Neural crest cell (in vitro differentiated cells): ENCODE measurements at regions not wholly inside any gene's neighbourhood (a gene's known extent, or its start where the extent isn't known, plus 50 kb on each side); places are given as distances from the start of the nearest gene placed in this dataset.

Source experiments
- DNase-seq: peaks from one replicate; pipeline ENCODE4 v3.0.0; 2021; ENCODE audit warnings: low read depth, mixed read lengths, low spot score
- H3K27ac Mint-ChIP-seq: one replicate; pipeline ENCODE4 v1.8.0; 2021; ENCODE audit warnings: mild to moderate bottlenecking, mixed read lengths; ENCODE audit not compliant: unreplicated experiment
- H3K27me3 Mint-ChIP-seq: 2 replicates; pipeline ENCODE4 v1.8.0; 2021; ENCODE audit warnings: low read depth, mild to moderate bottlenecking, mixed read lengths
- H3K36me3 Mint-ChIP-seq: 2 replicates; pipeline ENCODE4 v1.8.0; 2021; ENCODE audit warnings: low read depth, mild to moderate bottlenecking, mixed read lengths
- H3K4me1 Mint-ChIP-seq: 2 replicates; pipeline ENCODE4 v1.8.0; 2021; ENCODE audit warnings: mixed read lengths
- H3K4me3 Mint-ChIP-seq: one replicate; pipeline ENCODE4 v1.8.0; 2021; ENCODE audit warnings: mild to moderate bottlenecking, mixed read lengths
- H3K9me3 Mint-ChIP-seq: 2 replicates; pipeline ENCODE4 v1.8.0; 2021; ENCODE audit warnings: mixed read lengths
- TF ChIP-seq, protein P1 (sequence below): fragments of 200-600 bp; sonication (generic); conservative IDR thresholded peaks from 2 replicates; pipeline ENCODE4 v1.5.0; 2021; ENCODE audit warnings: antibody characterized with exemption, mild to moderate bottlenecking

DNA sequence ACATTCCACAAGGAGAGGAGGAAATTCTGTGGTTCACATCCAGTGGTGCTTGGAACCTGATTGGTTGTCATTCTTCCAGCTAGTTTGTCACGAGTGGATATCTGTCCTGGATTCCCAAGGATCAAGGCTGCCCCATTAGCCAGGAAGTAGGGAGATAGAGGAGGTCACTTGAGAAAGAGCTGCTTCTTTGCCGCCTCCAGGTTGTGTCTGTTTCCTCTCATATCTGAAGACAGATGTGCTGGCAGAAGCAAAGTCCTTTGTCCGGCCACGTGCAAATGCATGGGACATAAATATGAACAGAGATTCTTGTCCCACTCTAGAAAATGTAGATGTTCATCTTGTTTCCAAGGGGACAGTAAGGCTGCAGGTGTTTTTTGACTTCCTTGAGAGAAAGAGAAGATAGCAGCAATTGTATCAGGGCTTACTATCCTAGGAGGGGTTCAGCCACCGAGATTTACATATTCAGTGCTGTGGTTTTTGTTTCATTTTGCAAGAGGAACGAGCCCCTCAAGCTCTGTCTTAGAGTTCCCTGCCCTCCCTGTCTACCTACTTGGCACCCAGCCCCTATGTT lies 174.4 kb downstream of the RPIA start:
- no peaks in the 10 kb centered on the region for H3K4me1 Mint-ChIP-seq
- H3K27ac Mint-ChIP-seq = no peak overlapping the region
- peaks cover 16% of the 10 kb centered on the region for H3K9me3 Mint-ChIP-seq
- no peak for DNase-seq
- peaks cover 1% of the 10 kb centered on the region for H3K36me3 Mint-ChIP-seq
- TF ChIP-seq, protein P1, sequence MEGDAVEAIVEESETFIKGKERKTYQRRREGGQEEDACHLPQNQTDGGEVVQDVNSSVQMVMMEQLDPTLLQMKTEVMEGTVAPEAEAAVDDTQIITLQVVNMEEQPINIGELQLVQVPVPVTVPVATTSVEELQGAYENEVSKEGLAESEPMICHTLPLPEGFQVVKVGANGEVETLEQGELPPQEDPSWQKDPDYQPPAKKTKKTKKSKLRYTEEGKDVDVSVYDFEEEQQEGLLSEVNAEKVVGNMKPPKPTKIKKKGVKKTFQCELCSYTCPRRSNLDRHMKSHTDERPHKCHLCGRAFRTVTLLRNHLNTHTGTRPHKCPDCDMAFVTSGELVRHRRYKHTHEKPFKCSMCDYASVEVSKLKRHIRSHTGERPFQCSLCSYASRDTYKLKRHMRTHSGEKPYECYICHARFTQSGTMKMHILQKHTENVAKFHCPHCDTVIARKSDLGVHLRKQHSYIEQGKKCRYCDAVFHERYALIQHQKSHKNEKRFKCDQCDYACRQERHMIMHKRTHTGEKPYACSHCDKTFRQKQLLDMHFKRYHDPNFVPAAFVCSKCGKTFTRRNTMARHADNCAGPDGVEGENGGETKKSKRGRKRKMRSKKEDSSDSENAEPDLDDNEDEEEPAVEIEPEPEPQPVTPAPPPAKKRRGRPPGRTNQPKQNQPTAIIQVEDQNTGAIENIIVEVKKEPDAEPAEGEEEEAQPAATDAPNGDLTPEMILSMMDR = no peak
- H3K27me3 Mint-ChIP-seq = no peaks in the 10 kb centered on the region
- no peak overlapping the region for H3K4me3 Mint-ChIP-seq

GRCh38 chr2:88866756-88867155 lies 175.3 kb downstream of the RPIA start:
- Mint-ChIP-seq H3K9me3 (peaks cover 18% of the 10 kb centered on the region), H3K27ac (no peak overlapping the region)

GRCh38 chr2:88868861-88869260 lies 177.4 kb downstream of the RPIA start:
- Mint-ChIP-seq H3K27ac (no peak overlapping the region), H3K27me3 (no peaks in the 10 kb centered on the region)

More at GRCh38 chr2:88866756-88867155, 175.3 kb downstream of the RPIA start:
- Mint-ChIP-seq H3K4me3 (no peak overlapping the region), H3K27me3 (no peaks in the 10 kb centered on the region), H3K36me3 (no peaks in the 10 kb centered on the region), H3K4me1 (no peaks in the 10 kb centered on the region)
- TF ChIP-seq, protein P1 = no peak
- DNase-seq = no peak

DNA sequence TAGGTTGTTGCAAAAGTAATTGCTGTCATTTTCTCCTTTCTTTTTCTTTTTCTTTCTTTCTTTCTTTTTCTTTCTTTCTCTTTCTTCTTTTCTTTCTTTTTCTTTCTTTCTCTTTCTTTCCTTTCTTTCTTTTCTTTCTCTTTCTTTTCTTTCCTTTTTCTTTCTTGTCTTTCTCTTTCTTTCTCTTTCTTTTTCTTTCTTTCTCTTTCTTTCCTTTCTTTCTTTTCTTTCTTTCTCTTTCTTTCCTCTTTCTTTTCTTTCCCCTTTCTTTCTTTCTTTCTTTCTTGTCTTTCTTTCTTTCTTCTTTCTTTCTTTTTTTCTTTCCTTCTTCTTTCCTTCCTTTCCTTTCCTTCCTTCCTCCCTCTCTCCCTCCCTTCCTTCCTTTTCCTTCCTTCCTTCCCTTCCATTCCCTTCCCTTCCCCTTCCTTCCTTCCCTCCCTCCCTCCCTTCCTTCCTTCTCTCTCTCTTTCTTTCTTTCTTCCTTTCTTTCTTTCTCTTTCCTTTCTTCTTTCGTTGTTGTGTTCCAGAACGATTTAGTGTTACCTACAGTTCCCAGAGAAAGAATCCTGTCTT lies 178.9 kb downstream of the RPIA start:
- H3K4me1 Mint-ChIP-seq = no peaks in the 10 kb centered on the region
- H3K9me3 Mint-ChIP-seq = peaks cover 13% of the 10 kb centered on the region
- TF ChIP-seq, protein P1 = no peak
- no peak overlapping the region for H3K4me3 Mint-ChIP-seq
- no peaks in the 10 kb centered on the region for H3K27me3 Mint-ChIP-seq
- DNase-seq = no peak
- no peak overlapping the region for H3K27ac Mint-ChIP-seq
- no peaks in the 10 kb centered on the region for H3K36me3 Mint-ChIP-seq

More at GRCh38 chr2:88868861-88869260, 177.4 kb downstream of the RPIA start:
- H3K4me3 Mint-ChIP-seq = no peak overlapping the region
- H3K9me3 Mint-ChIP-seq = peaks cover 16% of the 10 kb centered on the region
- no peaks in the 10 kb centered on the region for H3K4me1 Mint-ChIP-seq
- TF ChIP-seq, protein P1 = no peak
- H3K36me3 Mint-ChIP-seq = no peaks in the 10 kb centered on the region
- DNase-seq = no peak

DNA sequence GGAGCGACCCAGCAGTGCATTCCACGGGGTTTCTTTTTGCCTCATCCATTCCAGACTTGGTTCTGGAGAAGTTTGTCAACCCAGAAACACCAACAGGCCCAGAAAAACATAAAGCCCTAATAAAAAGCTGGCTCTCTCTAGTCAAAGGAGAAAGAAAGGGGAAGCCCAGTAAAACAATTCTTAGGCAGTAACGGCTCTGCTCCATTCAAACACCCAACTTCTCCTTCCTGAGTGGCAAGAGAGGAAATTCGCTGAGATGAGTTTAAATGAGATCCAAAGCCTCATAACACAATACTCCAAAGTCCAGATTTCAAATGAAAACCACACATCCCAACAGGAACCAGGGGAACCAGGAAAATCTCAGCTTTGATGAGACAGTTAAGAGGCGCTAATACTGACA lies 179.9 kb downstream of the RPIA start:
- H3K27ac Mint-ChIP-seq = no peak overlapping the region
- TF ChIP-seq, protein P1 = no peak
- H3K27me3 Mint-ChIP-seq = no peaks in the 10 kb centered on the region
- no peak overlapping the region for H3K4me3 Mint-ChIP-seq
- no peaks in the 10 kb centered on the region for H3K36me3 Mint-ChIP-seq
- H3K4me1 Mint-ChIP-seq = no peaks in the 10 kb centered on the region
- peaks cover 15% of the 10 kb centered on the region for H3K9me3 Mint-ChIP-seq
- DNase-seq = no peak
